HFFc6 (cell line): ENCODE measurements at regions not wholly inside any gene's neighbourhood (a gene's known extent, or its start where the extent isn't known, plus 50 kb on each side); places are given as distances from the start of the nearest gene placed in this dataset.

Experiments
- DNase-seq: peaks from one replicate; pipeline ENCODE4 v3.0.0-alpha.2; 2018
- H3K27ac Mint-ChIP-seq: 2 replicates; pipeline ENCODE4 v1.8.0; 2020; ENCODE audit warnings: mild to moderate bottlenecking, mixed read lengths
- H3K27me3 Mint-ChIP-seq: 2 replicates; pipeline ENCODE4 v1.8.0; 2021; ENCODE audit warnings: mild to moderate bottlenecking, moderate library complexity, mixed read lengths; ENCODE audit not compliant: insufficient read depth
- H3K36me3 Mint-ChIP-seq: 2 replicates; pipeline ENCODE4 v1.8.0; 2021; ENCODE audit warnings: low read depth, mixed read lengths
- H3K4me1 Mint-ChIP-seq: 2 replicates; pipeline ENCODE4 v1.8.0; 2020; ENCODE audit warnings: low read depth, mixed read lengths
- H3K4me3 Mint-ChIP-seq: 2 replicates; pipeline ENCODE4 v1.8.0; 2020; ENCODE audit warnings: mild to moderate bottlenecking, moderate library complexity, mixed read lengths
- H3K9me3 Mint-ChIP-seq: 2 replicates; pipeline ENCODE4 v1.8.0; 2020; ENCODE audit warnings: mild to moderate bottlenecking, mixed read lengths
- TF ChIP-seq, protein P1 (sequence below): fragments of 200-600 bp; sonication (generic); IDR thresholded peaks from 2 replicates; pipeline ENCODE4 v1.5.0; 2021; ENCODE audit warnings: antibody characterized with exemption, mild to moderate bottlenecking

DNA sequence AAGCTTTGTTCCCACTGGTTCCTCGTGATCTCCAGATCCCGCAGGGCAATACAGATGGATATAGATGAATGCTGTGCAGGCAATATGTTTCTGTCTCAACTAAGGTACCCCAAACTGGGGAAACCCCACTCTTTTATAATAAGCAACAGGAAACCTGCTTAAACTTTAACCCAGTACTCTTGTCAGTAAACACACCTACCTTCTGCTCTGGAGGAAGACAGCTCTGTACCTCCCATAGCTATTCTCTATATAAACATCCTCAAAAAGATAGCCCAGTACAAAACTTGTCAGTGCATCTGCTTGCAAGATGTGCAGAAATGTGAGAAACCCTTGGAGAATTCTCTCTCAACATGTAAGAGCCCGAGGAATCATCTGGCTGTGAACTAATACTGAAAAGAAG, 583.6 kb downstream of the OLFM4 start:
- H3K27ac Mint-ChIP-seq, result no peak overlapping the region
- no peak overlapping the region for H3K4me3 Mint-ChIP-seq
- H3K4me1 Mint-ChIP-seq, result no peaks in the 10 kb centered on the region
- H3K9me3 Mint-ChIP-seq, result peaks cover 9% of the 10 kb centered on the region
- H3K36me3 Mint-ChIP-seq, result peaks cover 5% of the 10 kb centered on the region
- DNase-seq, result no peak
- TF ChIP-seq, protein P1, sequence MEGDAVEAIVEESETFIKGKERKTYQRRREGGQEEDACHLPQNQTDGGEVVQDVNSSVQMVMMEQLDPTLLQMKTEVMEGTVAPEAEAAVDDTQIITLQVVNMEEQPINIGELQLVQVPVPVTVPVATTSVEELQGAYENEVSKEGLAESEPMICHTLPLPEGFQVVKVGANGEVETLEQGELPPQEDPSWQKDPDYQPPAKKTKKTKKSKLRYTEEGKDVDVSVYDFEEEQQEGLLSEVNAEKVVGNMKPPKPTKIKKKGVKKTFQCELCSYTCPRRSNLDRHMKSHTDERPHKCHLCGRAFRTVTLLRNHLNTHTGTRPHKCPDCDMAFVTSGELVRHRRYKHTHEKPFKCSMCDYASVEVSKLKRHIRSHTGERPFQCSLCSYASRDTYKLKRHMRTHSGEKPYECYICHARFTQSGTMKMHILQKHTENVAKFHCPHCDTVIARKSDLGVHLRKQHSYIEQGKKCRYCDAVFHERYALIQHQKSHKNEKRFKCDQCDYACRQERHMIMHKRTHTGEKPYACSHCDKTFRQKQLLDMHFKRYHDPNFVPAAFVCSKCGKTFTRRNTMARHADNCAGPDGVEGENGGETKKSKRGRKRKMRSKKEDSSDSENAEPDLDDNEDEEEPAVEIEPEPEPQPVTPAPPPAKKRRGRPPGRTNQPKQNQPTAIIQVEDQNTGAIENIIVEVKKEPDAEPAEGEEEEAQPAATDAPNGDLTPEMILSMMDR, result no peak
- no peaks in the 10 kb centered on the region for H3K27me3 Mint-ChIP-seq

DNA sequence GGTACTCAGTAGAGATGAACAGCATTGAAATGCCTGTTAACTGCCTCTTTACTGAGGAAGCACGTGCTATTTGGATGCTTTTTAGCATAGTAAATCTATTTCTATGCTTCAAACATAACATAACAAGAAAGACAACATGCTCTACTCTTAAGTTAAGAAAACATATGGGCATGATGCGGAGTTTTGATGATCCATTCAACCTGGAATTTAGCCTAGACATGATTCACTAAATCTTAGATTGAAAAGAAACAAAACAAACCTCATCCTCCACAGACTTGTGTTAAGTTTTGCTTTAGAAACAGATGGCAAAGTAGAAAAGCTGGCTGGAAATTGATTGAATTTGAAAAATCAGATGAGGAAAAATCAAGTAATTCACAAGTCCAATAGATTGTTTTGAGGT, 593.8 kb downstream of the OLFM4 start:
- no peak for DNase-seq
- peaks cover 26% of the 10 kb centered on the region for H3K9me3 Mint-ChIP-seq
- H3K27me3 Mint-ChIP-seq, result peaks cover 1% of the 10 kb centered on the region; the same call in 1 of the 2 replicates
- H3K36me3 Mint-ChIP-seq, result no peaks in the 10 kb centered on the region
- H3K27ac Mint-ChIP-seq, result no peak overlapping the region
- H3K4me3 Mint-ChIP-seq, result no peak overlapping the region
- no peaks in the 10 kb centered on the region for H3K4me1 Mint-ChIP-seq
- TF ChIP-seq, protein P1, result no peak

DNA sequence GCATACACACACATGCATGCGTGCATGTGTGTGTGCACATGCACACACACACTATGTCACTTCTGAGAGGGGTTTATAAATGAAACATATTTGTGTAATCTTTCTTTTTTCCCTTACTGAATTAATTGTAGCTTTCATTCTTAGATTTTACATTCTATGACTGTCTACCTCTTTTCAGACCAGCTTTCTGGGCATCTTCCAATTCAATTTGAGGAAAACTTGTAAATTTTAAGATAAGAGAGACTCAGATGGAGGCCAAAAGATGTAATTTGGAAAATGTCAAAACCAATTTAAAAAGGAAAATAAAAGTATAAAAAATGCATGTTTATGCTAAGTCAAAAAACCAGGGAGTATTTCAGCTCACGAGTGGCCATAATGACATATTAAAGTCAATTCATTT, 594.5 kb downstream of the OLFM4 start:
- H3K4me3 Mint-ChIP-seq, result no peak overlapping the region

DNA sequence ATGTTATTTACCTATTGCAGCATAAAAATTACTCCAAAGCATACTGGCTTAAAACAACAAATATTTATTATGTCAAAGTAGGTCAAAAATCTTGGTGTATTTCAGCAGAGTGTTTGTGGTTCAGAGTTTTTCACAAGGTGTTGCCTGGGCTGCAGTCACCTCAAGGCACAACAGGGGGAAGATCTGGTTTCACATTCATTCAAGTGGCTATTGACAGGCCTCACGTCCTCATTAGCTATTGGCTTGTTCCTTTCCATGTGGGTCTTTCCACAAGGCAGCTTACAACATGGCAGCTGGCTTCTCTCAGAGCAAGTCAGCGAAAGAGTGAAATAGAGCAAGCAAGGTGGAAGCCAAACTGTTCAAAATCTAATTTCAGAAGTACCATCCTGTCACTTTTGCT, 602.9 kb downstream of the OLFM4 start:
- Mint-ChIP-seq H3K4me3 (no peak overlapping the region), H3K27me3 (no peaks in the 10 kb centered on the region), H3K27ac (no peak overlapping the region), H3K4me1 (no peaks in the 10 kb centered on the region), H3K9me3 (peaks cover 13% of the 10 kb centered on the region), H3K36me3 (no peaks in the 10 kb centered on the region)
- TF ChIP-seq, protein P1, result no peak
- no peak for DNase-seq

More for the DNA sequence above, 594.5 kb downstream of the OLFM4 start:
- Mint-ChIP-seq H3K4me1 (no peaks in the 10 kb centered on the region), H3K9me3 (peaks cover 29% of the 10 kb centered on the region), H3K27ac (no peak overlapping the region), H3K27me3 (peaks cover 1% of the 10 kb centered on the region; the same call in 1 of the 2 replicates), H3K36me3 (no peaks in the 10 kb centered on the region)
- DNase-seq, result no peak
- TF ChIP-seq, protein P1, result no peak

DNA sequence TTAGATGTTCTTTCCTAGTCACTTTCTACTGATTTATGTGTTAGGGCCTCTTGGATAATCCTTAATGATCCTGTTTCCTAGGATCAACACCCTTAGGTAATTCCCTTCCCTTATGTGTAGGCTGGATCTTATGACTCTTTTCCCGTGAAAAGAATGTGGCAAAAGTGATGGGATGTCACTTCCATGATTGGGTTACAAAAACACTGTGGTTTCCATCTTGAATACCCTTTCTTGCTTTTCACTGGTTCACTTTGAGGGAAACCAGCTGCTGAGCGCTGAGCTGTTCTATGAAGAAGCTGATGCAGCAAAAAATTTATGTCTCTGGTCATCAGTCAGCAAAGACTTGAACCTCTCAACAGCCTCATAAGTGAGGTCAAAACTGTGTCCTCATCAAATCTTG, 609.4 kb downstream of the OLFM4 start:
- Mint-ChIP-seq H3K36me3 (no peaks in the 10 kb centered on the region), H3K27me3 (no peaks in the 10 kb centered on the region), H3K4me1 (no peaks in the 10 kb centered on the region), H3K9me3 (peaks cover 46% of the 10 kb centered on the region), H3K4me3 (no peak overlapping the region), H3K27ac (no peak overlapping the region)
- TF ChIP-seq, protein P1, result no peak
- no peak for DNase-seq

DNA sequence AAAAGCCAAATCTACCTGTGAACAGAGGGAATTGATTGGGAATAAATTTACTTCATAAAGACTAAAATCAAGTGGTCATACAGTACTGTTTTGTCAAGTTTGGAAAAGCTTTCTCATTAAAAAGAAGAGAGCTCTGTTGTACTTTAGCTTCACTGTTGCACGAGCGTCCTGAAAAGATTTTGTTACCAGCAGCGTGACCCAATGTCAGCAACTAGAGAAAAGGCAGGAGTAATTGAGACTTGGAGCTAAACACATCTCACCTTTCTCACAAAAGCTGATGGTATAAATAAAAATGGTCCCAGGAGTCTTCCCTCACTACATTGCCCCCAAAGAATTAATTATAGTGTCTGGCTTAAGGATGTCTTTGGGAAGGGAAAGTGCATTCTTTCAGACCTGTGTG, 613.7 kb downstream of the OLFM4 start:
- DNase-seq, result no peak
- Mint-ChIP-seq H3K4me1 (no peaks in the 10 kb centered on the region), H3K36me3 (no peaks in the 10 kb centered on the region), H3K27me3 (no peaks in the 10 kb centered on the region), H3K9me3 (peaks cover 52% of the 10 kb centered on the region), H3K27ac (no peak overlapping the region), H3K4me3 (no peak overlapping the region)
- TF ChIP-seq, protein P1, result no peak
